ENCODE measurements at regions not wholly inside any gene's neighbourhood (a gene's known extent, or its start where the extent isn't known, plus 50 kb on each side); places are given as distances from the start of the nearest gene placed in this dataset.
A peak's percentile ranks its signal among the peaks of the same experiment; 100 is the strongest.
"Not testable (repeated sequence)": the region's sequence is repeated elsewhere in the genome, so short reads cannot be mapped to it uniquely, and the experiment has no call there.

- DNase-seq: no peak
These were observed 97.0 kb downstream of the DRD1 start for GRCh38 chr5:175347027-175347426.

- no peak for DNase-seq
These were observed 99.4 kb downstream of the DRD1 start for GRCh38 chr5:175344331-175345195.

GRCh38 chr5:175343308-175343707 is 100.7 kb downstream of the DRD1 start:
- DNase-seq: no peak

DNA sequence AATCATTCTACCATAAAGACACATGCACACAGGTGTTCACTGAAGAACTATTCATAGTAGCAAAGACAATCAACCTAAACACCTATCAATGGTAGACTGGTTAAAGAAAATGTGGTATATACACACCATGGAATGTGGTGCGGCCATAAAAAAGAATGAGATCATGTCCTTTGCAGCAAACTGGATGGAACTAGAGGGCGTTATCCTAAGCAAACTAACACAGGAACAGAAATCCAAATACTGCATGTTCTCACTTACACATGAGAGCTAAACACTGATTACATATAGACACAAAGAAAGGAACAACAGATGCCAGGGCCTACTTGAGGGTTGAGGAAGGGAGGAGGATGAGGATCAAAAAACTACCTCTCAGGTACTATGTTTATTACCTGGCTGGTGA is 103.8 kb downstream of the DRD1 start:
- no peak for DNase-seq

- no peak for DNase-seq
These were observed 106.3 kb downstream of the DRD1 start for GRCh38 chr5:175337680-175338079.

- no peak for DNase-seq
These were observed 107.2 kb downstream of the DRD1 start for GRCh38 chr5:175336781-175337180.

DNA sequence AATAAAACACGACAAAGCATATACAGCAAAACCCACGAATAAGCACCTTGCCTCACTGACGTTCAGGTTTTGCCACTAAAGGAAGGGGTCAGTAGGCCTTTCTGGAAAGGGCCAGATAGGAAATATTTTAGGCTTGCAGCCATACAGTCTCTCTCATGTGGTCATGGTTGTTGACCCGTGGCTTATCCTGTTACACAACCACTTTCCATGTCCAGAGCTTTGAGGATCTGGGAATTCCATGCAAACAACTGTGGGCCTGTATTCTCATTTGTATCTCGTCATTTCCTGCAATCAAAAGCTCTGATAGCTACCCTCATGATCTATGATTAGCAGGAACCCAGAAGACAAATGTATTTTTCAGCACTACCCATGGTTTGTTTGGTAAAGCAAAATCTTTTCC is 108.3 kb downstream of the DRD1 start:
- no peak for DNase-seq

DNA sequence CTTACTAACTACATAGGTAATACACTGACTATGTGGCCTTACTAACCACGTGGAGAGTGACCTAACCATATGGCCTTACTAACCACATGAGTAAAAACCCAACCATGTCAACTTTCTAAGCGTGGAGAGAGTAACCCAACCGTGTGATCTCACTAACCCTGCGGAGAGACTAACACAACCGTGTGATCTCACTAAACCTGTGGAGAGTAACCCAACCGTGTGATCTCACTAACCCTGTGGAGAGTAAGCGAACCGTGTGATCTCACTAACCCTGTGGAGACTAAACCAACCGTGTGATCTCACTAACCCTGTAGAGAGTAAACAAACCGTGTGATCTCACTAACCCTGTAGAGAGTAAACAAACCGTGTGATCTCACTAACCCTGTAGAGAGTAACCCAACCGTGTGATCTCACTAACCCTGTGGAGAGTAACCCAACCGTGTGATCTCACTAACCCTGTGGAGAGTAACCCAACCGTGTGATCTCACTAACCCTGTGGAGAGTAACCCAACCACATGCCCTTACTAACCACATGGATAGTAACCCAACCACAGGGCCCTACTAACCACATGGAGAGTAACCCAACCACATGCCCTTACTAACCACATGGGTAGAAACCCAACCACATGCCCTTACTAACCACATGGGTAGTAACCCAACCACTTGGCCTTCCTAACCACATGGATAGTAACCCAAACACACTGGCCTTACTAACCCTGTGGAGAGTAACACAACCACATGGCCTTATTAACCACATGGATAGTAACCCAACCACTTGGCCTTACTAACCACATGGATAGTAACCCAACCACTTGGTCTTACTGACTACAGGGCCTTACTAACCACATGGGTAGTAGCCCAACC is 112.6 kb downstream of the DRD1 start:
- not testable (repeated sequence) for DNase-seq

GRCh38 chr5:175329976-175330375 is 114.0 kb downstream of the DRD1 start:
- DNase-seq: no peak

GRCh38 chr5:175328687-175329086 is 115.3 kb downstream of the DRD1 start:
- DNase-seq: no peak

DNA sequence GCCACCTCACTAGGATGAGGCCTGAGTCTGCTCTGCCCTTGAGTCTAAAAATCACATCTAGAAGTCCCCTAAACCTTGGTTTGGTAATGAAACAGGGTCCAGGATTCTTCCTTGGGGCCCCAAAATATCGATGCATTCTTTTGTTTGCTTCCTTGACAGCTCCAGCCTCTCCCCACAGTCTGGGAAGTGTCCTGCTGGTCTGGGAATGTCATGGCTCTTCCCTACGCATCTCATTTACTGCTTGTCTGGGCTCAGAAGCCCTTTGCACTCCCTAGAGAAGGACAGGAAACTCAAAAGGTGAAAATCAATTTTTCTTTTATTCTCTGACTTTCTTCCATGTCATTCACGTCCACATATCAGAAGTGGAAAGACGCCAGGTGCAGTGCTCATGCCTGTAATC is 115.8 kb downstream of the DRD1 start:
- DNase-seq: no peak

DNA sequence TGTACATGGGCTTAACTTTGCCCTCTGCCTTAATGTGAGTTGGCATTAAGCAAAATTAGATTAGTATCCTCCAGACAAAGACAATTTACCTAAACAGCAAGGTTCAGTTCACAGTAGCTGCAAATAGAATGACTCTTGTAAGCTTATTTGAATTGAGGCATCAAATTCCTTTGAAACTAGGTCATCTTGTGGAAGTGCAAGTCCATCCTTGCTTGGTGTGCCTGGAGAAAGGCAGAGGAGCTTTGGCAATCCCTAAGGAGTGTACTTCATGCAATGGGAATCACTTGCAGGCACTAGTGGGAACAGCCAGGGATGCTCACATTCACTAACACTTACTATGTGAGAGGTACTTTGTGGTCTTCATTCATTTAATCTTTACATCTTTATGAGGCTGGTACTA is 118.3 kb downstream of the DRD1 start:
- DNase-seq: no peak

DNA sequence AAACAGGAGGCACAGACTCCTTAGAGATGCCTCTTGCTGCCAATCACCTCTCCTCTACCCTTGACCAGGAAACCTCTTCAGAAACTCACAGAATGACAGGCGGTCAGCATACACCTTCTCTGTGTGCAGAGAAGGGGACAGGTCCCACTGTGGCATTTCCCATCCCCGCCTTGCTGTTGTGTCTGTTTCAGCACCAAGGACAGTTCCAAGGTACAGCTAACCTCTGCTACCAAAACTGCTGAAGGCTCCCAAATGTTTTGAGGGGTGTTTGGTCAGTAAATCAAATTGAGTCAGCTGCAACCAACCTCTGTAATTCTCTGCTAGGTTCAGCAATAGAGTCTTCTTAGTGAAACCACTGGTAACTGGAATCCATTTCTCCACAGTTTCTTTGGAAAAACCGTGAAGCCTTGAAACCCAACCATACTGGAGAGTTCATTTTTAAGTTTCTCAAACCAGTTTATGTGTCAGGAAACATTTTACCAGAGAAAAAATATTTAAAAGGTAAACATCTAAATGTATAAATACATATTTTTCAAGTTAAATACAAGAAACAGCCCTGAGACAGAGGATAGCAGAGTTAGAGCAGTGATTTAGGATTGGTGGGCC is 122.0 kb downstream of the DRD1 start:
- DNase-seq: peak; percentile 71

DNA sequence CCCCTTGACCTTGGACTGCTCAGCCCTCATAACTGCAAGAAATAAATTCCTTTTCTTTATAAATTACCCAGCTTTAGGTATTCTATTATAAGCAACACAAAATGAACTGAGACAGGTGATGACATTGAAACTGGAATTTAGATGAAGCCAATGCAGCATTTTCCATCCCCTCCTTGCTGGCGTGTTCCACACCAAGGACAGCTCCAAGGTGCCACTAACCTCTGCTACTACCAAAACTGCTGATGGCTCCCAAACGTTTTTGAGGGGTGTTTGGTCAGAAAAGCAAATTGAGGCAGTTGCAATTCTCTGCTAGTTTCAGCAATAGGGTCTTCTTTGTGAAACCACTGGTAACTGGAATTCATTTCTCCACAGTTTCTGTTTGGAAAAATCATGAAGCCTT is 124.8 kb downstream of the DRD1 start:
- no peak for DNase-seq

- DNase-seq: no peak
These were observed 126.1 kb downstream of the DRD1 start for GRCh38 chr5:175317872-175318271.

GRCh38 chr5:175309218-175309810 is 134.7 kb downstream of the DRD1 start:
- no peak for DNase-seq

GRCh38 chr5:175308701-175309100 is 135.3 kb downstream of the DRD1 start:
- no peak for DNase-seq

DNA sequence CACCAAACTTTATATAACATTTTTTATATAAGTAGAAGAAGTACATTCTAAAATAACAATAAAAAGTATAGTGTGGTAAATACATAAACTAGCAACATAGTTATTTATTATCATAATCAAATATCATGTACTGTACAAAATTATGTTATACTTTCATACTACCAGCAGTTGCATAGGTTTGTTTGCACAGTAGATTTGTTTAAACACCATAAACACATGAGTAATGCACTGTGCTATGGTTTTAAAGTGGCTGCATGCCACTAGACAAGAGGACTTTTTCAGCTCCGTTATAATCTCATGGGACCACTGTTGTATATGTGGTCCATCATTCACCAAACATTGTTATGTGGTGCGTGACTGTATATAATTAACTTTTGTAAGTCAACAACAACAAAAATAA is 137.6 kb downstream of the DRD1 start:
- DNase-seq: no peak

DNA sequence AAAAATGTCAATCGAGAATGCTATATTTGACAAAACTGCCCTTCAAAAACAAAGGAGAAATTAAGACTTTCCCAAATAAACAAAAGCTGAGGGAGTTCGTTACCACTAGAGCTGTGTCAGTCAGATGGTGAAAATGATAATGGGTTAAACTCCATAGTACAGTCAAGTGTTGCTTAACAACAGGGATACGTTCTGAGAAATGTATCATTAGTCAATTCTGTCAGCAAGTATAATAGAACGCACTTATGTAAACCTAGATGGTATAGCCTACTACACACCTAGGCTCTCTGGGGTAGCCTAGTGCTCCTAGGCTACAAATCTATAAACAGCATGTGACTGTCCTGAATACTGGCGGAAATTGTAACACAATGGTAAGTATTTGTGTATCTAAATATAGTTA is 138.7 kb downstream of the DRD1 start:
- no peak for DNase-seq

- no peak for DNase-seq
These were observed 153.6 kb downstream of the DRD1 start for GRCh38 chr5:175290379-175290778.

DNA sequence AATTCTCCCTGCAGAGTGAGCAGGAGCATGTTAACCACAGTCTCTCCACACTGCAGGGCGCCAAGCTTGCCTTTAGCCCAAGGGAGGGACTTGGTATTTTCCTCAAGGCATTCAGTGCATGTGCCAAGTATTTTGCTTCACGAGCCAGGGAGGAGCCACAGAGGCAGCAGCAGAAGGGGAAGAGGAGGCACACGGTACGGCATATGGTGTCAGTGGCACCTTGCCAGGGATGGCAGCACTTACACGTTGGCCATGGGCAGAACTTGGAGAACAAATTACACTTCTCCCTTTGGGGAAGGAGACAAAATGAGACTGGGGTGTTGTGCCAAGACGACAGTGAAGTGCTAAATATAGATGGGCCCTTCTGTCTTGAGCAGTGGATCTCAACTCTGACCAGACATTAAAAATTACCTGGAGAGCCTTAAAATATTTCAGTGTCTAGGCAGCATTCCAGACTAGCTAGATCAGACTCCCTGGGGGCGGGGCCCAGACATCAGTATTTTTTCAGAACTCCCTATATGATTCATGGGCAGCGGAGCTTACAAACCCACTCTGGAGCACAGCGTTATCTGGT is 155.8 kb downstream of the DRD1 start:
- DNase-seq: no peak

GRCh38 chr5:175286981-175287380 is 157.0 kb downstream of the DRD1 start:
- no peak for DNase-seq

Measured in left kidney (tissue), 1 donor.